Kidney (tissue), 13 donors: ENCODE measurements at regions not wholly inside any gene's neighbourhood (a gene's known extent, or its start where the extent isn't known, plus 50 kb on each side); places are given as distances from the start of the nearest gene placed in this dataset.

Experiments
- DNase-seq, 5 donors: peaks; one replicate each; pipeline ENCODE4 v3.0.0-alpha.2; 2013 to 2020
- FAIRE-seq: peaks from 2 replicates; lab custom pipeline; 2012; peaks lifted over from hg19 to GRCh38; lab: Jason Lieb, UNC
- H3K27ac ChIP-seq, 2 donors: one replicate each; pipeline ENCODE4 v1.7.0; 2013; ENCODE audit warnings: low read depth in 2 of 2, low read length in 2 of 2, inconsistent platforms in 1 of 2
- H3K27me3 ChIP-seq: one replicate; pipeline ENCODE4 v1.7.1; 2013; ENCODE audit warnings: low read length, inconsistent platforms; ENCODE audit not compliant: control insufficient read depth, insufficient read depth
- H3K36me3 ChIP-seq, 3 donors: one replicate each; pipeline versions ENCODE4 v1.7.0 to v1.7.1; 2013; ENCODE audit warnings: low read length in 3 of 3, control low read depth in 1 of 3, inconsistent platforms in 1 of 3; ENCODE audit not compliant: insufficient read depth in 3 of 3, control insufficient read depth in 2 of 3
- H3K4me1 ChIP-seq, 3 donors: one replicate each; pipeline versions ENCODE4 v1.7.0 to v1.7.1; 2013; ENCODE audit warnings: low read length in 3 of 3, inconsistent platforms in 1 of 3, low read depth in 1 of 3; ENCODE audit not compliant: control insufficient read depth in 2 of 3, insufficient read depth in 2 of 3
- H3K4me3 ChIP-seq, 3 donors: one replicate each; pipeline versions ENCODE4 v1.7.0 to v1.8.1; 2013; ENCODE audit warnings: low read length in 3 of 3, control low read depth in 1 of 3, inconsistent platforms in 1 of 3
- H3K9ac ChIP-seq, 3 donors: one replicate each; pipeline versions ENCODE4 v1.7.0 to v1.7.1; 2013; ENCODE audit warnings: low read length in 3 of 3, control low read depth in 1 of 3, inconsistent platforms in 1 of 3
- H3K9me3 ChIP-seq, 3 donors: one replicate each; pipeline versions ENCODE4 v1.7.0 to v1.7.1; 2013; ENCODE audit warnings: low read length in 3 of 3, control low read depth in 1 of 3, inconsistent platforms in 1 of 3; ENCODE audit not compliant: control insufficient read depth in 2 of 3, insufficient read depth in 1 of 3
- intact Hi-C: fragments of 100-400 bp; cut with DNase I; formaldehyde crosslinking; loops from one replicate; pipeline ENCODE4 v1.11.1; 2022
- TF ChIP-seq, protein P1 (sequence below): IDR thresholded peaks from 3 replicates; pipeline ENCODE4 v1.5.1; 2012; ENCODE audit warnings: mild to moderate bottlenecking, moderate library complexity, borderline replicate concordance; ENCODE audit not compliant: insufficient read depth; ENCODE audit errors: extremely low read depth
- donor health status: control.
- donor health status: control.
- donor health status: control.
- donor health status: control.
- donor health status: control.
- donor health status: DM: yes; HTN: yes; CAD: no.
- donor health status: Normal renal cell carcinoma (clear cell type).

DNA sequence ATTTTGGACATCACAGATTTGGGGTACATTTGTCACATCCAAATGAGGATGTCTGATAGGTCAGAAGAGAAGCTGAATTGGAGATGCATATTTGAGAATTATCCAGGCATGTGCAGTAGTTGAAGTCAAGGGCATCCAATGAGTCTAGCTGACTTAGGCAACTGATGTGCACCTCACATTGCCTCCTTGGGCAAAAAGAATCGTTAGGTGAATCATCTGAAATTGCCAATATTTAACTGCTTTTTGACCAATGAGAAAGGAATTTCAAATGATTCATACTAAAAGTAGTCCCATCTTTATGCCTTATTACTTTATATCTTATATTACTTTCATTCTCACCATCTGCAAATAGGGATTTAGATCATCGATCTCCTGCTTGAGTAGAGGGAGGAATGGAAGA is 117.7 kb downstream of the CD47 start:
- DNase-seq: no peak
- FAIRE-seq: no peak
- TF ChIP-seq, protein P1, sequence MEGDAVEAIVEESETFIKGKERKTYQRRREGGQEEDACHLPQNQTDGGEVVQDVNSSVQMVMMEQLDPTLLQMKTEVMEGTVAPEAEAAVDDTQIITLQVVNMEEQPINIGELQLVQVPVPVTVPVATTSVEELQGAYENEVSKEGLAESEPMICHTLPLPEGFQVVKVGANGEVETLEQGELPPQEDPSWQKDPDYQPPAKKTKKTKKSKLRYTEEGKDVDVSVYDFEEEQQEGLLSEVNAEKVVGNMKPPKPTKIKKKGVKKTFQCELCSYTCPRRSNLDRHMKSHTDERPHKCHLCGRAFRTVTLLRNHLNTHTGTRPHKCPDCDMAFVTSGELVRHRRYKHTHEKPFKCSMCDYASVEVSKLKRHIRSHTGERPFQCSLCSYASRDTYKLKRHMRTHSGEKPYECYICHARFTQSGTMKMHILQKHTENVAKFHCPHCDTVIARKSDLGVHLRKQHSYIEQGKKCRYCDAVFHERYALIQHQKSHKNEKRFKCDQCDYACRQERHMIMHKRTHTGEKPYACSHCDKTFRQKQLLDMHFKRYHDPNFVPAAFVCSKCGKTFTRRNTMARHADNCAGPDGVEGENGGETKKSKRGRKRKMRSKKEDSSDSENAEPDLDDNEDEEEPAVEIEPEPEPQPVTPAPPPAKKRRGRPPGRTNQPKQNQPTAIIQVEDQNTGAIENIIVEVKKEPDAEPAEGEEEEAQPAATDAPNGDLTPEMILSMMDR: no peak

DNA sequence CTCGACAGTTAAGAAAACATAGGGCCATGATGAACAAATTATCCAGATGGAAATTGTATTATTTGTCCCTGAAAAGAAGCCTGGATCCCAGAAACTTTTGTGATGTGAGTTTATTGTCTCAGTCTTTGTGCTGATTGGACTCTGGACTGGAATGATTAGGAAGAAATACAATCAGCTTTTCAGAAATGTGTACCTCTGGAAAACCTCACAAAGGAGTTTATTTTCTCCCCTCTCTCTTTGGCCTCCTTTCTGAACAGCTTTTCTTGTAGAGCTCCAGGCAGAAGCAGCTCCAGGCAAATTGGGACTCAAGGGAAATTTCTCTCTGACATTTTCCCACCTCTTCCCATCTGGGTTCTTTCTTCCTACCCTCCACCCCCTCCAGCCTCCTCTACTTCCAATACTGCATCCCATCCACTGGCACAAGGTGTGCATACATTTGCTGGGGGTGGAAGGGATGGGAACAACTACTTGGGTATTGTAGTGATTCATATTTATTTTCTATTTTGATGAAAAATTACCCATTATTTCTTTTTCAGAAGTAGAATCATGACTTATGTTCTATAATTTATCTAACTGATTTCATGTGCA is 119.7 kb downstream of the CD47 start:
- Histone ChIP-seq H3K9me3 (no peaks in the 10 kb centered on the region), H3K9ac (no peak overlapping the region), H3K36me3 (no peaks in the 10 kb centered on the region), H3K27me3 (no peaks in the 10 kb centered on the region), H3K27ac (no peak overlapping the region), H3K4me3 (no peak overlapping the region), H3K4me1 (peaks cover 0 to 6% (median 0%) of the 10 kb centered on the region in 3 donors)
- no peak for DNase-seq
- intact Hi-C loops: no loop called here
- TF ChIP-seq, protein P1: no peak
- FAIRE-seq: no peak

More for the DNA sequence above, 117.7 kb downstream of the CD47 start:
- no peak overlapping the region for H3K27ac ChIP-seq
- H3K9ac ChIP-seq: no peak overlapping the region
- no peak overlapping the region for H3K4me3 ChIP-seq
- H3K27me3 ChIP-seq: no peaks in the 10 kb centered on the region
- intact Hi-C loops: no loop called here
- H3K36me3 ChIP-seq: no peaks in the 10 kb centered on the region
- no peaks in the 10 kb centered on the region for H3K9me3 ChIP-seq
- H3K4me1 ChIP-seq: peaks cover 0 to 6% (median 0%) of the 10 kb centered on the region in 3 donors

DNA sequence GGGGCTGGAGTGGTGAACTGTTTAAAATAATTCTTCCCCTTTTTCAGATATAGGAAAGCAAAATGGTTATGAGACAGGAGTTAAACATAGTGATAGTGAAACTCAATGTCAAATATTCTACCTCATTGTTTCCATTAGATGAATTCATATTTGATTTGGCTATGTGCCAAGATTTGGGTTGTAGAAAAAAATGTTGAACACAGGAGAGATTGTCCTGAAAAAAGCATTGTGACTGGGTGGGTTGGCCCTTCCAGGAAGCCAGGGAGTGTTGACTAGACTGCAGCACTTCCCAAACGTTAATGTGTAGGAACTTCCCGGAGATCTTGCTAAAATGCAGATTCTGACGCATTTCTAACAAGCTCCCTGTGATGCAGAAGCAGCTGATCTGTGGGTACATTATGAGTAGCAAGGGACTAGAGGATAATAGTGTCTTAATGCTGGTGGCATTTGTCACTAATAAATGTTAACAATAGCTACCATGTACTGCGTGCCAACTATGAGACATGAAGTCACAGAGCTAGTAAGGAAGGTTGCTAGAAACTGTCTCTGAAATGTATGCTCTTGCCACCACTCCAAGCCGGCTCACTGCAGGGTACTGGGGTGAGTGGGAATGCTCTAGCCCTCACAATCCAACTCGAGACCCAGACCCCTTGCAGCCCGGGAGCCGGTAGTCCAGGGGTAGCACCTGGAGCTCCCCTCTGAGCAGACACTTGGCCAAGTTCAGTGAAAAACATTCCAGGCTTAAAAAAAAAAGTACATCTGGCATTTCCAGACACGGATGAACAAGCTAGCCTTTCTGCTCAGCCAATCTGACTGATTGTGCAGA is 120.6 kb downstream of the CD47 start:
- TF ChIP-seq, protein P1: no peak
- Histone ChIP-seq H3K36me3 (no peaks in the 10 kb centered on the region), H3K4me3 (no peak overlapping the region), H3K9me3 (no peaks in the 10 kb centered on the region), H3K9ac (no peak overlapping the region), H3K27ac (no peak overlapping the region), H3K27me3 (no peaks in the 10 kb centered on the region), H3K4me1 (peaks cover 0 to 6% (median 0%) of the 10 kb centered on the region in 3 donors)
- DNase-seq: peak in 1 of 5 donors; percentile 50
- no peak for FAIRE-seq
- intact Hi-C loops: no loop called here
